Activated CD8-positive, alpha-beta memory T cell treated with anti-CD3 and anti-CD28 coated beads for 24 hours (primary cell): ENCODE measurements at regions not wholly inside any gene's neighbourhood (a gene's known extent, or its start where the extent isn't known, plus 50 kb on each side); places are given as distances from the start of the nearest gene placed in this dataset.
A peak's percentile ranks its signal among the peaks of the same experiment; 100 is the strongest.
"Not testable (repeated sequence)": the region's sequence is repeated elsewhere in the genome, so short reads cannot be mapped to it uniquely, and the experiment has no call there.

Experiments used
- DNase-seq: peaks from one replicate; pipeline ENCODE4 v3.0.0-alpha.2; 2020

DNA sequence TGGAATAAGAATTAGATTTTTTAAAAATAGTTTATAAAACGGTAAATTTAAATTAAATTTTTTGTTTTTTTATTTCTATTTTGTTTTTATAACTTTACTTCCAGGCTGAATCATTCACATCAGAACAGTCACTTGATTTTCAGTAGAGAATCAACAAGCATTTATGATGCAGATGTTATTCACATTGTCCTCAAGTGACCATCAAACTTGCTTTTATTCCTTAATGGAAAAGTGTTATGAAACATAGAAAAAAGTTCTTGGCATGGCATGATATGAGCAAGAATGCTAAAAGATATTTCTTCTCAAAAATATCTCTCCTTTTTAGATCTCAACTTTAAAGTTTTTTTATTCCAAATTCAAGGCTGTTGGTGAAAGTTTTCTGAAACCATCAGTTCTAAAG, 70.9 kb upstream of the TGFBR2 start:
- no peak for DNase-seq

DNA sequence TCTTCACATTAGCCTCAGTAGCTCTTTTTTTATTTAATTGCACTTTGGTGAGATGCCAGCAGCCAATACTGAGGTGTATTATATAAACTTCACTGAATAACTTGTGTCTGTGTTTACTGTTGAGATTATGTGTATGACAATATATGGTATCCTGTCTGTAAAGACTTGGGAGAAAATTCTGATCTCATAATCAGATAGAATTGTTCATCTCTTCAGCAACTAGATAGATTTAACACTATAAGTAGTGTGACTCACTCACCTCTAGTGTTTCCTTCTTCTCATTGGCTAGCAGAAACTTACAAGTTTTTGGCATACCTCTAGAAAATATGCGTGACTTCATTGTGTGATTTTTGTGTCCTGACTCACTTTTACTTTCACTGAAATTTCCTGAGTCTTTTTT, 67.6 kb upstream of the TGFBR2 start:
- DNase-seq, result no peak

DNA sequence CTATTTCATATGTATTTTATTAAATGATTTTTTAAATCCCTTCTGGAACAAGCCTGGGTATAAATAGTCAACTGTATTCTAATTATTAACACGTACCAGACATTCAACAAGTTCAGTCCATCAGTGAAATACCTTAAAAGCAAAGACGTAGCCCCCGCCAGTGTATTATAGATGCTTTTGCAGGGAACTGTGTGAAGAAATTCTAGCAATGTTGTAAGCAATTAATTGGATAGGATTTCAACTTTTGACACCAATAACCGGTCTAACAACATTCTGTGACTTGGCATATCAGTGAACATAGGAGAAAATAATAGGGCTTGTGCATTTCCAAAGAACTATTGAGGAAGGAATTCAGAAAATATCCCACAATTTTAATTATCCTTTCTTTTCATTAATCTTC, 67.2 kb upstream of the TGFBR2 start:
- DNase-seq, result no peak

DNA sequence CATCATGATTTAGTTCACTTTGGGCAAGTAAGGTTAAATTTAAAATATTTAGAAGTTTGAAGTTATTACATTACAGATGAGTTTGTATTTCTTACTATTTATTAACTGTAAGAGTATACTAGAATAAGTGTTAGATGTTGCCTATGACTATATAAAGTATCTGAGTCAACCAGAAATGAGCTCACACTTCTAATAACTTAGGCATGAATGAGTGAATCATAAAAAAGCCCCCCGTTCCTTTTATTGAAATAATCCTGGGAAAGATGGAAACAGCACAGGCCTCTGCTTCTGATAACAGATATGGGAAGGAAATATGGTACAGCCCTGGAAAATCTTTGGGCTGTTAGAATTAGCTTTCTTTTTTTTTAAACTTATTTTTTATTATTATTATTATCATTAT, 66.6 kb upstream of the TGFBR2 start:
- DNase-seq, result no peak

DNA sequence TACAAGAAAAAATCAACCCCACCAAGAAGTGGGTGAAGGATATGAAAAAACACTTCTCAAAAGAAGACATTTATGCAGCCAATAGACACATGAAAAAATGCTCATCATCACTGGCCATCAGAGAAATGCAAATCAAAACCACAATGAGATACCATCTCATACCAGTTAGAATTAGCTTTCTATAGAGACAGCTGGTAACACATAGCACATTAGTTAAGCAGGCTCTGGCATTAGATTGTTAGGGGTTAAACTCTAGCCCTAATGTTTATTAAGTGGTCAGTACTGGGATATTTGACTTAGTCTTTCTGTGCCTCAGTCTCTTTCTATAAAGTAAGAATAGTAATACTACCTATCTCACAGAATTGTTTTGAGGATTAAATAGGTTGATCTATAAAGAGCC, 65.2 kb upstream of the TGFBR2 start:
- not testable (repeated sequence) for DNase-seq

DNA sequence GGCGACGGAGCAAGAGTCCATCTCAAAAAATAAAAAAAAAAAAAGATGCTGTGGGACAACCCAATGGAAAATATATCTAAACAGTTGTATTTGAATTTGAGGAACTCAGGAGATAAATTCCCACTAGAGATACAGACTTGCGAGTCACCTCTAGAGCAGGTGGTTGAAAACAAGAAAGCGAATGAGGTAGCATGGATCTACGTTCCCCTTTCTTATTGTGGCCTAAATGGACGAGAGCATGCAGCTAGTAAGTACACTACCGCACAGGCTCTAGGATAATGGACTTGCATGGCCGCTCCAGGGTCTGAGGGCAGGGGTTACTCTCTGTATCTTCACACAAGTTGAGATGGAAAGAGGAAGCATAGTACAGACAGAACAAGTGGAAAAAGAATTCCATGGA, 63.5 kb upstream of the TGFBR2 start:
- DNase-seq, result no peak

DNA sequence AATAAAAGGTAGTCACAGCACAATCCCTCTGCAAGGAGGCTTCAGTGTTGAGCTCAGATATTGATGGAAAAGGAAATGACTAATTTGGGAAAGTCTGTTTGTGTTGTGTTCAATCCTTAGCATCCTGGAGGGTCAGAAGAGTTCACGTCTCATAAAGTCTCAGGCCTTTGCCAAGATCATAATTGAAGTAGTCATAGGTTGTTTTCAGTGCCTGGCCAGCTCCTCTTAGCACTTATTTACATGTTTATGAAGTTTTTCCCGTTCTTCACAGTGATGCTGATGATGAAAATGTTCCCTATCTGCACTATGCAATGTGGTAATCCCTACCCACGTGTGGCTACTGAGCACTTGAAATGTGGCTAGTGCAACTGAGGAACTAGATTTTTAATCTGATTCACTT, 61.6 kb upstream of the TGFBR2 start:
- DNase-seq, result no peak

DNA sequence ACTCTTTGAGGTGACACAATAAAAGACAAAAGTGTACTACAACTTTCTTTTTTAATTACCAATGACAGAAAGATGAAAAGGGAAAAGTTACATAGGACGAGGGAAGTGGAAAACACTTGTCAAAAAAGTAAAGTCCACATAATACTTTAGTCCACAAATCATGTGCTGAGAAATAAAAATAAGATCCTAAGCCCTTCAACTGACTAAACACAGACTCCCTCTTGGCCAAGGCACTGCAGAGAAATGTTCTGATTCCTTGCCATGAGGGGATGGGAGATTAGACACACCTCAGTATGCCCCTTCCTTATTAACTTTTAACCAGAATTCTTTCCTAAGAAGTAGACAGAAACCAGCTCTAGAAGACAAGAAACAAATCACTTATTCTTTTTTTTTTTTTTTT, 59.5 kb upstream of the TGFBR2 start:
- no peak for DNase-seq

DNA sequence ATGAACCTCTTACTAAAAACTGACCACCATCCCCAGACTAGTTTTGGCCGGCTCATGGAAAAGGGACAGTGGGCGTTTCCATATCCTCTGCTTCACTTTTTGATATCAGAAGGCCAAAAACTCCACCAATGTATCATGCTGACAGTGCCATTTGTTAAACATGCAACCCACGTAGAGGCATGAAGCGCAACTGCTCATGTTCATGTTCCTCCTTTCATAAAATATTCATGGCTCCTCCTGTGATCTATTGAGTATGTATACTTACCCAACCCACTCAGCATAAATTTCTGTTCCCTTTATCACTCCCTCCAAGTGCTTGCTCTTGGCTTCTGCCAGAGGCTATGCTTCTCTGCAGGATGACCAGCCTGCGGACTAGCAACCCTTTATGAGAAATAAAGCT, 58.7 kb upstream of the TGFBR2 start:
- DNase-seq, result no peak

DNA sequence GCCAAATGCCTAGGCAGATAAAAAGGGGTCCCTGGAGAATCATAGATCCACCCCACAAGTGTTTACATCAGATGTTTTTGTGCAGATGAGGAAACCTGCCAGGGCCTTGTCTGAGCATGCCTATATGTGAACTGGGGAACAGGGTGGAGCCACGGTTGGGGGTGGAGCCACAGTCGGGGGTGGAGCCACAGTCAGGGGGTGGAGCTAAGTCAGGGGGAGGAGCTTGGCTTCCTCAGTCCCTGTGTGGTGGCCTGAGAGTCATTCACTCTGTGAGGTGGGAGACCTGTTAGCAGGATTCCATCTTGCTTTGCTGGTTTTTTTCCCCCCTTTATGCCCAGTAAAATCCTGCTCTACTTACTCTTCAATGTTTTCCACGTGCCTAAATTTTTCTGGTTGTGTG, 57.8 kb upstream of the TGFBR2 start:
- DNase-seq, result peak; percentile 71

DNA sequence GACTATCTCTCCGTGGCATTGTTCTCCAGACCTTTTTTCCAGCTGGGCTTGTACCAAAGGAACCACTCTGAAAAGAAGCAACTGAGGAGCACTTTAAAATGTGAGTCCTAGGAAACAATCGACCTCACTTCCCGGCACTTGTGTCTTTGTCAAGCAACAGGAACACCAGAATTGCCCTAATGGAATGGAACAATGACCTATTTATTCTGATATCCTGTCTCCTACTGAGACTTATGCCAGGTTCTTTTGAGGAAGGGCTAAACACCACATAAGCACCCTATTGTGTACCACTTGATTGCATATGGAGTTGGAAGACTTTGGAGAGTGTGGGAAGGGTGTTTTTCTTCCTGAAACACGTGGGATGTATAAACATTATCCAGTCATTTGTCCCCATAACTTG, 56.8 kb upstream of the TGFBR2 start:
- DNase-seq, result no peak

DNA sequence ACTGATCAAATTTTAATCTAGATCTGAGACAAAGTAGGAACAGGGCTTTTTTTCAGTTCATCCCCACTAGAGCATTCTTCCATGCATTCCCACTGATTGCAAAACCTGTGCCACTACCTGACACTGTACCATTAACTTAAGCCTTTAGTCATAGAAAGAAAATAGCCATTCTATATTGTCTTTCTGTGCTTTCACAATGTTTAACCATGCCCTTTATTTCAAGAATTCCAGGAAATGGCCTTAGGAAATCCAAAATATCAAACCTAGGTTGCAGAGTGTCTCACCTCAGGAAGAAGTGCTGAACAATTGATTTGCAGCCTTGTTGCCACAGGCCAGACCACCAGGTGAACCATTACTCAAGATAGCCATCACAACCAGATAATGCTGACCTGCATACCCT, 56.2 kb upstream of the TGFBR2 start:
- no peak for DNase-seq

DNA sequence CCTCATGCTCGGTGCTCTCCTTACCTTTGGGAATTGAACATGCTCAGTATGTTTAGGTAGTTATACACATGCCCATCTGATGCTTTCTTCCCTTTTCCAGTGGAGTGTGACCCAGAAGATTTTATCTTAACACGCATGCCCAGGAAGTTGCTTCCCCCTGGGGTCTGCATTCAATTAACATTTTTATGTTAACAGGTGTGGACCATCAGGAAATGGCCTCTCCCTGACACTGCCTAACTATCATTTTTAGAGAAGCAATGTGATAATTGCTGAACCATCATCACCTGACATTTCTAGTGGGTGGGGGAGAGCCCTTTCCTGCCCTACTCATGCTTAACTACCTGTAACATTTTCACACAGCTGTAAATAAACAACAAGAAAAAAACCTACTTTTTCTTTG, 55.1 kb upstream of the TGFBR2 start:
- no peak for DNase-seq

DNA sequence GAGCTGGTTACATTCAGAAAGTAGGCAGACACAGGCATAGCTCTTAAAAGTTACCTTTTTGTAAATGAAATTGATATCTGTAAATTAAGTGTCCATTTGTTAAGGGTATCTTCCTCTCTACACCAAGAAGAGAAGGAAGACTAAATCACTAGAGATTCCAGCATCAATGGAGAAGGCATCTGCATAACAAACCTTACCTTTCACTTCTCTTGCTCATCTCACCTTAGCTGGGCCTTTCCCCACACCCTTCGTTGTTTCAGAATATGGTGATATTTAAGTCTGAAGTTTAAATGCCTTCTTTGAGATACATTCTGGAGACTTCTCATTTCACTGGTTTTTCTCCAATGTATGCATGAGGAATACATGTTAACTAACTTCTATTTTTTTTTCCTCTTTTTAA, 54.5 kb upstream of the TGFBR2 start:
- DNase-seq, result no peak

DNA sequence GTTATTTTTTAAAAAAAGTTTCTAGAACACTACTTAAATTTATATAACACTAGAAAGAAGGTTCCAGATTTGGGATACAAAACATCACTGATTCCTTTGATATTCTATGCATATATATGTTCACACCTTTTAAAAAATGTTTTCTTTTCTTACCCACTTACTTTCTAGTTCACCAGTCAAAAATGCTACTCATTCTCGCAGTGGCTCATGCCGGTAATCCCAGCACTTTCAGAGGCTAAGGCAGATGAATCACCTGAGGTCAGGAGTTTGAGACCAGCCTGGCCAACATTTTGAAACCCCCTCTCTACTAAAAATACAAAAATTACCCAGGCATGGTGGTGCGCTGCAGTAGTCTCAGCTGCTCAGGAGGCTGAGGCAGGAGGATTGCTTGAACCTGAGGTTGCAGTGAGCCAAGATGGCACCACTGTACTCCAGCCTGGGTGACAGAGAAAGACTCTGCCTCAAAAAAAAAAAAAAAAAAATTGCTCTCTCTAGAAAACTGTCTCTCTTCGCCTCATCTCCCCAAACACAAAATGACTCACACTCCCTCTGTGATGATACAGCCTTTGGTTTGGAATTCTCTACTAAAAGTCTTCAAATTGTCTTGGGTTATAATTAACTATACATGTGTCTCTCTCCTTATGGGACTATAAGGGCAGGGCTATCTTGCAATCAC, 52.6 kb upstream of the TGFBR2 start:
- no peak for DNase-seq

DNA sequence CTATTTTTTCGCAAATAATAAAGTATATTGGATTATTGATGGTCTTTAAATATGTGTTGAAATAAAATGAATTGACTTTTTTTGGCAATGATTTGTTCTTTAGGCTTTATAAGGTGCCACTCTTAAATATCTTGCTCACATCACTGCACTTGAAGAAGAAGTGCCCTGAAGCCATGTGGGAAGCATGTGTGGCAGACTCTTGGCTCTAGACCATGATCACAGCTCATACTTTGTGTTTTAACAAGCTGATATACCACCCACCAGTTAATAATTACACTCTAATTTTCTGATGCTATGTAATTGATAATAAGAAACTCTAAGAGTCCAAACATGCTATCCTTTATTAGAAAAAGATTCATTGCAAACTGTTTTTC, 52.1 kb upstream of the TGFBR2 start:
- DNase-seq, result no peak

DNA sequence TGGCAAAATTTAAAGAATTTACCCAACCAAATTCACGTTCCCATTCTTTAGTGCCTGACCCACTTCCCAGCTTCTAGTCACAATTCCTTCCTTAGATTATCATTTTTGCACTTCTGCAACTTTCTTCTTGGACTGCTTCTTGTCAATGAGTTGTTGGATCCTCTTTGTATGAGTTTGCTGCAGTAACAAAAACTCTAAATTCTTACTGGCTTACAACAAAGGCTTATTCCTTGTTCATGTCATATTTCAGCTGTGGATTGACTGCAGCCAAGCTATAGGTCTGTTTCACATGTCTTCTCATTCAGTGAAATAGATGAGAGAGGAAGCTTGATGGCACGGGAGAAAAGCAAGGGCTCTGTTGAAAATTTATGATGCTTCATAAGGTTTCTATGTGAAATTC, 50.4 kb upstream of the TGFBR2 start:
- no peak for DNase-seq
